ENCODE measurements at regions not wholly inside any gene's neighbourhood (a gene's known extent, or its start where the extent isn't known, plus 50 kb on each side); places are given as distances from the start of the nearest gene placed in this dataset.

DNA sequence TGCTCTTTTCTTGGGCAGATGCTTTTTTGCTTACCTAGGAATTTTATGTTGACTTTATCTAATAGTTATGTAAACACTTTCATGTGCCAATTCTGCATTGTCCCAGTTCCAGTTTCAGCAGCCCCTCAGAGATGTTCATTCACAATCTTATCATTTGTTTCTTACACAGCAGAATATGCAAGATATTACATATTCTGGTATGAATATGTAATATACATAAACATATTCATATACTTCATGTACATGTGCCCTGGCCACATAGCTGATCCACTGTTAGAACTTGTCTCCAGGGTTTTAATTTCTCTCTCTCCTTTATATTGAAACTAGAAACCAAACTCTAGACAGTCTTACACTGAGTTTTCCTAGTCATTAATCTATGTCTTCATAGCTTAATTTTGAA lies 90.2 kb upstream of the PARP8 start:
- TF ChIP-seq, protein P1, sequence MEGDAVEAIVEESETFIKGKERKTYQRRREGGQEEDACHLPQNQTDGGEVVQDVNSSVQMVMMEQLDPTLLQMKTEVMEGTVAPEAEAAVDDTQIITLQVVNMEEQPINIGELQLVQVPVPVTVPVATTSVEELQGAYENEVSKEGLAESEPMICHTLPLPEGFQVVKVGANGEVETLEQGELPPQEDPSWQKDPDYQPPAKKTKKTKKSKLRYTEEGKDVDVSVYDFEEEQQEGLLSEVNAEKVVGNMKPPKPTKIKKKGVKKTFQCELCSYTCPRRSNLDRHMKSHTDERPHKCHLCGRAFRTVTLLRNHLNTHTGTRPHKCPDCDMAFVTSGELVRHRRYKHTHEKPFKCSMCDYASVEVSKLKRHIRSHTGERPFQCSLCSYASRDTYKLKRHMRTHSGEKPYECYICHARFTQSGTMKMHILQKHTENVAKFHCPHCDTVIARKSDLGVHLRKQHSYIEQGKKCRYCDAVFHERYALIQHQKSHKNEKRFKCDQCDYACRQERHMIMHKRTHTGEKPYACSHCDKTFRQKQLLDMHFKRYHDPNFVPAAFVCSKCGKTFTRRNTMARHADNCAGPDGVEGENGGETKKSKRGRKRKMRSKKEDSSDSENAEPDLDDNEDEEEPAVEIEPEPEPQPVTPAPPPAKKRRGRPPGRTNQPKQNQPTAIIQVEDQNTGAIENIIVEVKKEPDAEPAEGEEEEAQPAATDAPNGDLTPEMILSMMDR (IDR thresholded peaks at IDR 0.05) = no peak
- no peak for TF ChIP-seq POLR2AphosphoS5 (IDR thresholded peaks at IDR 0.05; ENCODE audit: low read depth, low read length)

Data from Panc1 (cell line).